ENCODE measurements at regions not wholly inside any gene's neighbourhood (a gene's known extent, or its start where the extent isn't known, plus 50 kb on each side); places are given as distances from the start of the nearest gene placed in this dataset.

DNA sequence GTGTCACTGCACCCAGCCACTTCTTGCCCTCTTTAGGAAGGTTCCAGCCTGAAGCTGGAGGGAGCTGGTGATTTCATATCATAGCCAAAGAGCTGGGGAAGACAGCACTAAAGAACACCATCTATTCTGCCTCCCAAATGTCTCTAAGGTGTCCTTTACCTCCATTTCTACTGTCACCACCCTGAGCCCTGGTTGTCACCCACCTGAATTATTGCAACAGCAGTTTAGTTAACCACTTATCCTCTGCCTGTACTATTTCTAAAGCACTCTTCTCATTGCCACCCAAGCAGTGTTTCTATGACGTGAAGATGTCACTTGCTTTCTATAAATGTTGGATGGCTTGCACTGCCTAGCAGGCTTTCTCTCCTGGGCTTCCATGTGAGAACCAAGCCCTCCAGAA is 69.4 kb upstream of the EED start:
- WGBS, 2 donors (ENCODE audit: low coverage in 1 of 2): 100% methylated on average over 1 of the region's 1 CpG
- no peak for DNase-seq
- Histone ChIP-seq H3K27ac (peak overlapping the region in 2 of 4 donors; percentile 59 to 66), H3K4me1 (peaks cover 6 to 22% (median 13%) of the 10 kb centered on the region in 4 donors), H3K36me3 (no peaks in the 10 kb centered on the region), H3K9me3 (no peaks in the 10 kb centered on the region), H3K4me3 (no peak overlapping the region), H3K27me3 (no peaks in the 10 kb centered on the region)
- in situ Hi-C loops (cut with MboI; ENCODE audit: low pct_ligation_motif_present in 1 of 4, low pct_unique_long_range_greater_than_20kb in 1 of 4, low sequenced_read_pairs in 3 of 4) (no loop called here), intact Hi-C loops (cut with DNase I; ENCODE audit: low total_unique reads) (no loop called here)
- TF ChIP-seq POLR2AphosphoS5 (IDR thresholded peaks at IDR 0.05): no peak
- no peak for TF ChIP-seq EP300 (IDR thresholded peaks at IDR 0.05; ENCODE audit: low read depth)
- TF ChIP-seq, protein P1, sequence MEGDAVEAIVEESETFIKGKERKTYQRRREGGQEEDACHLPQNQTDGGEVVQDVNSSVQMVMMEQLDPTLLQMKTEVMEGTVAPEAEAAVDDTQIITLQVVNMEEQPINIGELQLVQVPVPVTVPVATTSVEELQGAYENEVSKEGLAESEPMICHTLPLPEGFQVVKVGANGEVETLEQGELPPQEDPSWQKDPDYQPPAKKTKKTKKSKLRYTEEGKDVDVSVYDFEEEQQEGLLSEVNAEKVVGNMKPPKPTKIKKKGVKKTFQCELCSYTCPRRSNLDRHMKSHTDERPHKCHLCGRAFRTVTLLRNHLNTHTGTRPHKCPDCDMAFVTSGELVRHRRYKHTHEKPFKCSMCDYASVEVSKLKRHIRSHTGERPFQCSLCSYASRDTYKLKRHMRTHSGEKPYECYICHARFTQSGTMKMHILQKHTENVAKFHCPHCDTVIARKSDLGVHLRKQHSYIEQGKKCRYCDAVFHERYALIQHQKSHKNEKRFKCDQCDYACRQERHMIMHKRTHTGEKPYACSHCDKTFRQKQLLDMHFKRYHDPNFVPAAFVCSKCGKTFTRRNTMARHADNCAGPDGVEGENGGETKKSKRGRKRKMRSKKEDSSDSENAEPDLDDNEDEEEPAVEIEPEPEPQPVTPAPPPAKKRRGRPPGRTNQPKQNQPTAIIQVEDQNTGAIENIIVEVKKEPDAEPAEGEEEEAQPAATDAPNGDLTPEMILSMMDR (IDR thresholded peaks at IDR 0.05): no peak
- TF ChIP-seq POLR2A (IDR thresholded peaks at IDR 0.05): no peak

DNA sequence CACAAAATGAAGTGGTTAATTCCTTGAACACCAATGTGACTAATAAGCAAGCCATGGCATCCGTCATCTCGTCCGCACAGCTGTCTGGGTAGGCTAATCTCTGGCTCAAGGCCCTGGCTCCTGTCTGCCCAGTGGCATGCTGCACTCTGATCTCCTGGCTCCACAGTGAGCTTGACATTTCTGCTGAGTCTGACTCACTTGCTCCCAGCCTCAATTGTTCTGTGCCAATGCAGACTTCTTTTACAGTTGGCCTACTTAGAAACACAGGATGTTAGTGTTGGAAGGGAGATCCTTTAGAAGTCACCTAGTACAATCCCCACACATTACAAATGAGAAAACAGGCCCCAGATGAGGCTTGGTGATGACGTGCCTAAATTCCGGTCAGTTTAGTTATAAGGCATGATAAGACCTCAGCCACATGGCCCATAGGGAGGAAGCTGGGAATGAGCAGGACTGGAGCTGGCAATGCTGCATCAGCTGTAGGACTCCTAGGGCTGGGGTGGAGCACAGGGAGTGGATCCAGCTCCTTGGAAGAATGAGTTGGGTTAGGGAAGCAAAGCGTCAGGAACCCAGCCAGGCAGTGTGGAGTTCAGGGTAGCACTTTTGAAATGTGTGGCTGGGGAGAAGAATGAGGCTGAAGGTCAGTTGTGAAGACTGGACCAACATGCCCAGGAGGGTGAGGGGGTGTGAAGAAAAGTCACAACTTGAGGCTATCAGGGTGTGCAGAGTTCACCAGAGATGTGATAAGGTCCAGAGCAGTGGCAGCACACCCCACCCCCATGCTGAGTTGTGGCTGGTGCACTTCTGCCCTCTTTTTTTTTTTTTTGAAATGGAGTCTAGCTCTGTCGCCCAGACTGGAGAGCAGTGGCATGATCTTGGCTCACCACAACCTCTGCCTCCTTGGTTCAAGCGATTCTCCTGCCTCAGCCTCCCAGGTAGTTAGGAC is 70.2 kb upstream of the EED start:
- H3K27me3 ChIP-seq: no peaks in the 10 kb centered on the region
- H3K36me3 ChIP-seq: no peaks in the 10 kb centered on the region
- no peak overlapping the region for H3K4me3 ChIP-seq
- in situ Hi-C loops (cut with MboI; ENCODE audit: low pct_ligation_motif_present in 1 of 4, low pct_unique_long_range_greater_than_20kb in 1 of 4, low sequenced_read_pairs in 3 of 4) (no loop called here), intact Hi-C loops (cut with DNase I; ENCODE audit: low total_unique reads) (no loop called here)
- WGBS, 2 donors (ENCODE audit: low coverage in 1 of 2): 57 to 73% methylated on average over 1 to 8 of the region's 8 CpGs
- peaks cover 6 to 15% (median 9%) of the 10 kb centered on the region in 4 donors for H3K4me1 ChIP-seq
- H3K9me3 ChIP-seq: no peaks in the 10 kb centered on the region
- peak overlapping the region; percentile 36 to 66 (median 62) for H3K27ac ChIP-seq
- DNase-seq: no peak
- TF ChIP-seq EP300 (IDR thresholded peaks at IDR 0.05; ENCODE audit: low read depth) (no peak), POLR2AphosphoS5 (IDR thresholded peaks at IDR 0.05) (peak in 2 of 3 donors; percentile 24 to 47)

DNA sequence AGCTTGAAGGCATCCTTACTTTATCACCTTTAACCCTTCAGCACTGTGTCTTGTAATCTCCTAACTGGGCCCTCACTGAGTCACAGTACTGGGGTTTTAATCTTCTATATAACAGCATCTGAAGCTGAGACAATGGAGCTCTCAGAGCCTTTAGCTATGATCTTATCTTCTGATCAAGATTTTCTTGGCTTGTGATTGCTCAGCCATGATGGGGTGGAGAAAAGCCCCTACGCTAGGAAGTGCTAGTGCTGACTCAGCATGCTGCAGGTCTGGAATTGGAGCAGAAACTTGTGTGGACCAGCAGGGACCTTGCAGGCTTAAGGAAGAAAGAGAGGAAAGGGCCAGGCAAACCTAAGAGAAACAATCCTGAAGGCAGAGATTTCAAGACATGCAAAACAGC is 71.7 kb upstream of the EED start:
- in situ Hi-C loops (cut with MboI; ENCODE audit: low pct_ligation_motif_present in 1 of 4, low pct_unique_long_range_greater_than_20kb in 1 of 4, low sequenced_read_pairs in 3 of 4) (no loop called here), intact Hi-C loops (cut with DNase I; ENCODE audit: low total_unique reads) (no loop called here)
- TF ChIP-seq EP300 (IDR thresholded peaks at IDR 0.05; ENCODE audit: low read depth) (no peak), POLR2A (IDR thresholded peaks at IDR 0.05) (no peak), POLR2AphosphoS5 (IDR thresholded peaks at IDR 0.05) (no peak)
- TF ChIP-seq, protein P1 (IDR thresholded peaks at IDR 0.05): no peak
- 94% methylated on average over 1 of the region's 1 CpG; no CpG with 5 or more reads in 1 of the 2 donors for WGBS, 2 donors (ENCODE audit: low coverage in 1 of 2)
- no peak for DNase-seq
- H3K4me1 ChIP-seq: peaks cover 6 to 11% (median 8%) of the 10 kb centered on the region in 4 donors
- no peaks in the 10 kb centered on the region for H3K36me3 ChIP-seq
- H3K9me3 ChIP-seq: no peaks in the 10 kb centered on the region
- no peak overlapping the region for H3K4me3 ChIP-seq
- H3K27me3 ChIP-seq: no peaks in the 10 kb centered on the region
- no peak overlapping the region for H3K27ac ChIP-seq

DNA sequence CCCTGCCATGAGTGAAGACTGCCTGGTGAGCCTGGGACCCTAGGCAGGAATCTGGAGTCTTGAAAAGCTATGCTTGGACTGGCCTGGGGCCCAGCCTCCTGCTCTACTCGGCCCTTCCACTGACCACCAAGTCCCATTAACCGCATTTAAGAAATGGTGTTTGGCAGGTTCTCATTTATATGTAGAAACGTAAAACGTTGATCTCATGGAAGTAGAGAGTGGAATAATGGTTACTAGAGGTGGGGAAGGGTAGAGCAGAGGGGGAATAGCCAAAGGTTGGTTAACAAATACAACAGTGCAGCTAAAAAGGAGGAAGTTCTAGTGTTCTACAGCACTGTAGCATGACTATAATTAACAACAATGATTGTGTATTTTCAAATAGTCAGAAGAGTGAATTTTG is 72.9 kb upstream of the EED start:
- no peak for TF ChIP-seq EP300 (IDR thresholded peaks at IDR 0.05; ENCODE audit: low read depth)
- TF ChIP-seq POLR2A (IDR thresholded peaks at IDR 0.05): no peak
- TF ChIP-seq, protein P1 (IDR thresholded peaks at IDR 0.05): no peak
- TF ChIP-seq POLR2AphosphoS5 (IDR thresholded peaks at IDR 0.05): no peak
- intact Hi-C loops (cut with DNase I; ENCODE audit: low total_unique reads) (no loop called here), in situ Hi-C loops (cut with MboI; ENCODE audit: low pct_ligation_motif_present in 1 of 4, low pct_unique_long_range_greater_than_20kb in 1 of 4, low sequenced_read_pairs in 3 of 4) (no loop called here)
- no peak overlapping the region for H3K4me3 ChIP-seq
- H3K9me3 ChIP-seq: no peaks in the 10 kb centered on the region
- H3K4me1 ChIP-seq: peaks cover 6 to 11% (median 8%) of the 10 kb centered on the region in 4 donors
- H3K36me3 ChIP-seq: no peaks in the 10 kb centered on the region
- no peaks in the 10 kb centered on the region for H3K27me3 ChIP-seq
- 79 to 85% methylated on average over 2 to 4 of the region's 4 CpGs for whole genome bisulfite sequencing, 2 donors (ENCODE audit: low coverage in 1 of 2)
- no peak for DNase-seq
- no peak overlapping the region for H3K27ac ChIP-seq

Measured in transverse colon (tissue), 4 donors.